ENCODE measurements at regions not wholly inside any gene's neighbourhood (a gene's known extent, or its start where the extent isn't known, plus 50 kb on each side); places are given as distances from the start of the nearest gene placed in this dataset.

- Histone ChIP-seq H3K27ac (ENCODE audit: poor library complexity, severe bottlenecking) (no peak overlapping the region), H3K4me3 (ENCODE audit: severe bottlenecking) (no peak overlapping the region), H3K27me3 (ENCODE audit: insufficient read depth, poor library complexity, severe bottlenecking) (no peaks in the 10 kb centered on the region), H3K4me1 (ENCODE audit: insufficient read depth, poor library complexity, severe bottlenecking) (no peaks in the 10 kb centered on the region), H3K36me3 (ENCODE audit: low read depth) (no peaks in the 10 kb centered on the region), H3K9me3 (ENCODE audit: severe bottlenecking) (no peaks in the 10 kb centered on the region)
- no peak for TF ChIP-seq CTCF (IDR thresholded peaks at IDR 0.05; ENCODE audit: poor library complexity, severe bottlenecking)
- DNase-seq (ENCODE audit: low spot score), result no peak
- no peak for ATAC-seq (ENCODE audit: low read depth)
Measured at GRCh38 chr22:48118654-48119053, 1356.2 kb downstream of the TBC1D22A start.

GRCh38 chr22:48116871-48117270 lies 1354.4 kb downstream of the TBC1D22A start:
- DNase-seq (ENCODE audit: low spot score) (no peak), ATAC-seq (ENCODE audit: low read depth) (no peak)
- TF ChIP-seq CTCF (IDR thresholded peaks at IDR 0.05; ENCODE audit: poor library complexity, severe bottlenecking), result no peak
- no peaks in the 10 kb centered on the region for H3K4me1 ChIP-seq (ENCODE audit: insufficient read depth, poor library complexity, severe bottlenecking)
- H3K27me3 ChIP-seq (ENCODE audit: insufficient read depth, poor library complexity, severe bottlenecking), result no peaks in the 10 kb centered on the region
- no peak overlapping the region for H3K4me3 ChIP-seq (ENCODE audit: severe bottlenecking)
- no peak overlapping the region for H3K27ac ChIP-seq (ENCODE audit: poor library complexity, severe bottlenecking)
- H3K36me3 ChIP-seq (ENCODE audit: low read depth), result no peaks in the 10 kb centered on the region
- H3K9me3 ChIP-seq (ENCODE audit: severe bottlenecking), result no peaks in the 10 kb centered on the region

GRCh38 chr22:48112687-48113521 lies 1350.5 kb downstream of the TBC1D22A start:
- ATAC-seq (ENCODE audit: low read depth) (no peak), DNase-seq (ENCODE audit: low spot score) (no peak)
- Histone ChIP-seq H3K27ac (ENCODE audit: poor library complexity, severe bottlenecking) (no peak overlapping the region), H3K36me3 (ENCODE audit: low read depth) (no peaks in the 10 kb centered on the region), H3K27me3 (ENCODE audit: insufficient read depth, poor library complexity, severe bottlenecking) (no peaks in the 10 kb centered on the region), H3K4me3 (ENCODE audit: severe bottlenecking) (no peak overlapping the region), H3K9me3 (ENCODE audit: severe bottlenecking) (no peaks in the 10 kb centered on the region), H3K4me1 (ENCODE audit: insufficient read depth, poor library complexity, severe bottlenecking) (no peaks in the 10 kb centered on the region)
- no peak for TF ChIP-seq CTCF (IDR thresholded peaks at IDR 0.05; ENCODE audit: poor library complexity, severe bottlenecking)

GRCh38 chr22:48106715-48107259 lies 1344.3 kb downstream of the TBC1D22A start:
- no peaks in the 10 kb centered on the region for H3K27me3 ChIP-seq (ENCODE audit: insufficient read depth, poor library complexity, severe bottlenecking)
- ATAC-seq (ENCODE audit: low read depth) (no peak), DNase-seq (ENCODE audit: low spot score) (no peak)
- no peaks in the 10 kb centered on the region for H3K36me3 ChIP-seq (ENCODE audit: low read depth)
- H3K9me3 ChIP-seq (ENCODE audit: severe bottlenecking), result no peaks in the 10 kb centered on the region
- TF ChIP-seq CTCF (IDR thresholded peaks at IDR 0.05; ENCODE audit: poor library complexity, severe bottlenecking), result no peak
- H3K4me1 ChIP-seq (ENCODE audit: insufficient read depth, poor library complexity, severe bottlenecking), result no peaks in the 10 kb centered on the region
- H3K4me3 ChIP-seq (ENCODE audit: severe bottlenecking), result no peak overlapping the region
- H3K27ac ChIP-seq (ENCODE audit: poor library complexity, severe bottlenecking), result no peak overlapping the region

- Histone ChIP-seq H3K27ac (ENCODE audit: poor library complexity, severe bottlenecking) (no peak overlapping the region), H3K27me3 (ENCODE audit: insufficient read depth, poor library complexity, severe bottlenecking) (no peaks in the 10 kb centered on the region), H3K4me3 (ENCODE audit: severe bottlenecking) (no peak overlapping the region), H3K36me3 (ENCODE audit: low read depth) (no peaks in the 10 kb centered on the region), H3K4me1 (ENCODE audit: insufficient read depth, poor library complexity, severe bottlenecking) (no peaks in the 10 kb centered on the region), H3K9me3 (ENCODE audit: severe bottlenecking) (no peaks in the 10 kb centered on the region)
- TF ChIP-seq CTCF (IDR thresholded peaks at IDR 0.05; ENCODE audit: poor library complexity, severe bottlenecking), result no peak
- DNase-seq (ENCODE audit: low spot score) (no peak), ATAC-seq (ENCODE audit: low read depth) (no peak)
Measured at GRCh38 chr22:48106215-48106614, 1343.8 kb downstream of the TBC1D22A start.
